WTC11 (cell line): ENCODE measurements at regions not wholly inside any gene's neighbourhood (a gene's known extent, or its start where the extent isn't known, plus 50 kb on each side); places are given as distances from the start of the nearest gene placed in this dataset.

Source experiments
- CBFB ChIP-seq: sonication (generic); formaldehyde crosslinking; IDR thresholded peaks from 2 replicates; pipeline ENCODE4 v1.8.1; 2022; ENCODE audit warnings: mild to moderate bottlenecking, low read depth, missing genetic modification reagents
- CREB1 ChIP-seq: sonication (generic); formaldehyde crosslinking; IDR thresholded peaks from 2 replicates; pipeline ENCODE4 v1.8.0; 2023; ENCODE audit warnings: mild to moderate bottlenecking, missing genetic modification reagents
- CREM ChIP-seq: sonication (generic); formaldehyde crosslinking; IDR thresholded peaks from 2 replicates; pipeline ENCODE4 v1.8.1; 2022; ENCODE audit warnings: mild to moderate bottlenecking, missing genetic modification reagents, moderate library complexity
- ELF4 ChIP-seq: sonication (generic); formaldehyde crosslinking; IDR thresholded peaks from 2 replicates; pipeline ENCODE4 v1.8.1; 2022; ENCODE audit warnings: low read depth, mild to moderate bottlenecking, moderate library complexity, missing genetic modification reagents
- GABPB1 ChIP-seq: sonication (generic); formaldehyde crosslinking; IDR thresholded peaks from 2 replicates; pipeline ENCODE4 v1.8.1; 2023; ENCODE audit warnings: mild to moderate bottlenecking, missing genetic modification reagents
- HMGA2 ChIP-seq: fragments of 250-450 bp; sonication (Bioruptor Pico); IDR thresholded peaks from 2 replicates; pipeline ENCODE4 v1.4.0; 2021; ENCODE audit warnings: mild to moderate bottlenecking, moderate library complexity
- KAT7 ChIP-seq: sonication (generic); formaldehyde crosslinking; IDR thresholded peaks from 2 replicates; pipeline ENCODE4 v1.8.1; 2023; ENCODE audit warnings: missing genetic modification reagents, mild to moderate bottlenecking, borderline replicate concordance
- NR3C1 ChIP-seq: sonication (generic); formaldehyde crosslinking; conservative IDR thresholded peaks from 2 replicates; pipeline ENCODE4 v1.8.1; 2023; ENCODE audit warnings: low read depth, mild to moderate bottlenecking, missing genetic modification reagents
- RELA ChIP-seq: sonication (generic); formaldehyde crosslinking; IDR thresholded peaks from 2 replicates; pipeline ENCODE4 v1.8.1; 2022; ENCODE audit warnings: missing genetic modification reagents, mild to moderate bottlenecking, borderline replicate concordance
- TF ChIP-seq, protein P1 (sequence below): sonication (generic); formaldehyde crosslinking; IDR thresholded peaks from 2 replicates; pipeline ENCODE4 v1.8.0; 2022; ENCODE audit warnings: mild to moderate bottlenecking, missing genetic modification reagents
- TF ChIP-seq, protein P2 (sequence below): fragments of 200-600 bp; IDR thresholded peaks from 2 replicates; pipeline ENCODE4 v1.8.0; 2022; ENCODE audit warnings: antibody characterized with exemption
- TF ChIP-seq, protein P3 (sequence below): sonication (generic); formaldehyde crosslinking; IDR thresholded peaks from 2 replicates; pipeline ENCODE4 v1.8.1; 2023; ENCODE audit warnings: mild to moderate bottlenecking, missing genetic modification reagents, moderate library complexity
- TF ChIP-seq, protein P4 (sequence below): sonication (generic); formaldehyde crosslinking; IDR thresholded peaks from 2 replicates; pipeline ENCODE4 v1.8.0; 2022; ENCODE audit warnings: mild to moderate bottlenecking, missing genetic modification reagents

DNA sequence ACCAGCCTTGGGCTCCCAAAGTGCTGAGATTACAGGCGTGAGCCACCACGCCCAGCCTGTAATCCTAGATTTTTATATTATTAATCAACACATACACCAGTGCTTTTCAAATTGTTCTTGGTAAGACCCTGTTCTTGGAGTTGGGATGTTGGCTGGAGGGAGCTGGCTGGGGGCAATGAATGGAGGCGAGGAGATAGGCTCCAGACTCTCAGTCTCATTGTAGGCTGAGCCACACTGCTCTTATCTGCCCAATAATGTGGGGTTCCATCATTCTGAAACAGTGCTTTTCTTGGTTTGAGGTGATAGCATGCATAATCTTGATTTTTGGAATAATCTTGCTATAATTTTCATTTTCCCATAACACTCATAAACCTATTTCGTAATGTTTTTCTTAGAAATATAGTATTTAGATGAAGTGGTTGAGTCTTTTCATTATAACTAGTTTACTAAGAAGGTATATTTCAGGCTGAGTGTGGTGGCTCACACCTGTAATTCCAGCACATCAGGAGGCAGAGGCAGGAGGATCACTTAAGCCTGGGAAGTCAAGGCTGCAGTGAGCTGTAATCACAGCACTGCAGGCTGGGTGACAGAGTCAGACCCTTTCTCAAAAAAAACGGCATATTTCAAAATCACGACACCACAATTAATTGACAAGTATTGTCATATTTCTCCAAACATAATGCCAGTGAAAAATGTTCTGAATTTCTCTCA lies 65.1 kb upstream of the LYZL2 start:
- TF ChIP-seq, protein P1, sequence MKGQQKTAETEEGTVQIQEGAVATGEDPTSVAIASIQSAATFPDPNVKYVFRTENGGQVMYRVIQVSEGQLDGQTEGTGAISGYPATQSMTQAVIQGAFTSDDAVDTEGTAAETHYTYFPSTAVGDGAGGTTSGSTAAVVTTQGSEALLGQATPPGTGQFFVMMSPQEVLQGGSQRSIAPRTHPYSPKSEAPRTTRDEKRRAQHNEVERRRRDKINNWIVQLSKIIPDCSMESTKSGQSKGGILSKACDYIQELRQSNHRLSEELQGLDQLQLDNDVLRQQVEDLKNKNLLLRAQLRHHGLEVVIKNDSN (CRISPR knock-in tag): no peak
- TF ChIP-seq, protein P2, sequence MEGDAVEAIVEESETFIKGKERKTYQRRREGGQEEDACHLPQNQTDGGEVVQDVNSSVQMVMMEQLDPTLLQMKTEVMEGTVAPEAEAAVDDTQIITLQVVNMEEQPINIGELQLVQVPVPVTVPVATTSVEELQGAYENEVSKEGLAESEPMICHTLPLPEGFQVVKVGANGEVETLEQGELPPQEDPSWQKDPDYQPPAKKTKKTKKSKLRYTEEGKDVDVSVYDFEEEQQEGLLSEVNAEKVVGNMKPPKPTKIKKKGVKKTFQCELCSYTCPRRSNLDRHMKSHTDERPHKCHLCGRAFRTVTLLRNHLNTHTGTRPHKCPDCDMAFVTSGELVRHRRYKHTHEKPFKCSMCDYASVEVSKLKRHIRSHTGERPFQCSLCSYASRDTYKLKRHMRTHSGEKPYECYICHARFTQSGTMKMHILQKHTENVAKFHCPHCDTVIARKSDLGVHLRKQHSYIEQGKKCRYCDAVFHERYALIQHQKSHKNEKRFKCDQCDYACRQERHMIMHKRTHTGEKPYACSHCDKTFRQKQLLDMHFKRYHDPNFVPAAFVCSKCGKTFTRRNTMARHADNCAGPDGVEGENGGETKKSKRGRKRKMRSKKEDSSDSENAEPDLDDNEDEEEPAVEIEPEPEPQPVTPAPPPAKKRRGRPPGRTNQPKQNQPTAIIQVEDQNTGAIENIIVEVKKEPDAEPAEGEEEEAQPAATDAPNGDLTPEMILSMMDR: no peak
- no peak for TF ChIP-seq HMGA2 (CRISPR knock-in tag)
- TF ChIP-seq ELF4: no peak
- TF ChIP-seq CREM (CRISPR knock-in tag): no peak
- no peak for TF ChIP-seq CBFB (CRISPR knock-in tag)
- no peak for TF ChIP-seq RELA (CRISPR knock-in tag)
- TF ChIP-seq GABPB1 (CRISPR knock-in tag): no peak
- TF ChIP-seq, protein P3, sequence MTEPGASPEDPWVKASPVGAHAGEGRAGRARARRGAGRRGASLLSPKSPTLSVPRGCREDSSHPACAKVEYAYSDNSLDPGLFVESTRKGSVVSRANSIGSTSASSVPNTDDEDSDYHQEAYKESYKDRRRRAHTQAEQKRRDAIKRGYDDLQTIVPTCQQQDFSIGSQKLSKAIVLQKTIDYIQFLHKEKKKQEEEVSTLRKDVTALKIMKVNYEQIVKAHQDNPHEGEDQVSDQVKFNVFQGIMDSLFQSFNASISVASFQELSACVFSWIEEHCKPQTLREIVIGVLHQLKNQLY: no peak
- TF ChIP-seq, protein P4, sequence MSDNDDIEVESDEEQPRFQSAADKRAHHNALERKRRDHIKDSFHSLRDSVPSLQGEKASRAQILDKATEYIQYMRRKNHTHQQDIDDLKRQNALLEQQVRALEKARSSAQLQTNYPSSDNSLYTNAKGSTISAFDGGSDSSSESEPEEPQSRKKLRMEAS (CRISPR knock-in tag): no peak
- TF ChIP-seq CREB1 (CRISPR knock-in tag): no peak
- no peak for TF ChIP-seq NR3C1 (CRISPR knock-in tag)
- no peak for TF ChIP-seq KAT7 (CRISPR knock-in tag)
